Hematopoietic multipotent progenitor cell treated with erythropoietin and hydrocortisone succinate and interleukin-3 and kit ligand, for 15 days (in vitro differentiated cells): ENCODE measurements at regions not wholly inside any gene's neighbourhood (a gene's known extent, or its start where the extent isn't known, plus 50 kb on each side); places are given as distances from the start of the nearest gene placed in this dataset.
"Not testable (repeated sequence)": the region's sequence is repeated elsewhere in the genome, so short reads cannot be mapped to it uniquely, and the experiment has no call there.

Experiments used
- DNase-seq: peaks from one replicate; pipeline ENCODE4 v3.0.0-alpha.2; 2015; ENCODE audit warnings: low spot score

DNA sequence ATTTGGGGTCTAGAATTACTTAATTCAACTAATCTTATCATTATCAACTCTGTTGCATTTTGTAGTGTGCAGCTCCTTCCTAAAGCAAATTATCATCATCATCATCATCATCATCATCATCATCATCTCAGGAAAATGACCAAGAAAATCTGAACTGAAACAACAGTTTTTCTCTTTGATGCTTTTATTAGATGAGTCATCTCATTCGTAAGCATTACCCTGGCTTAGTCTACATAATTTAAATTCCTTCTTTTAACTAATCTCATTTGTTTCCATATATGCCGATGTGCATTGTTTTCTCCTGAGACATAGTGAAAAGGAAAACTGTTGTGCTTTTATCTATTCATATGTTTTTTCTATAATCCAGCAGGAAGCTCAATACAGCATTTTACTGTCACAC, 173.0 kb upstream of the PDE4D start:
- no peak for DNase-seq

DNA sequence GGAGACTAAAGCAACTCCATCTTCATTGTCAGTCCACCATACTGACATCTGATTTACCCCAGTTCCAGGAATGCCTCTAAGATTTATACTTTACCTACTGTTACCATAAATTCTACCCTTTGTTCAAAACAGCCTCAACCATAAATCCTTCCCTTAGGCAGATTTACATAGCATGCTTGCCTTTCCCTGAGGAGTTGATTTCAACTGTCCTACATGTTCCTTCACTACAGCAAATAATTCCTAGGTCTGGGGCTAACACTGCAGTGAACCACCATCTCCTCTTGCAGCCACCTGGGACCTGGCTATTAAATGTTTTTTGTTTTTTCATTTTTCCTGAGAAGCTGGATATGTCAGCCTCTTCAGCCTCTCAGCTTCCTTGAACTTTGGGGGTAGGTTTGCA, 166.9 kb upstream of the PDE4D start:
- DNase-seq: no peak

DNA sequence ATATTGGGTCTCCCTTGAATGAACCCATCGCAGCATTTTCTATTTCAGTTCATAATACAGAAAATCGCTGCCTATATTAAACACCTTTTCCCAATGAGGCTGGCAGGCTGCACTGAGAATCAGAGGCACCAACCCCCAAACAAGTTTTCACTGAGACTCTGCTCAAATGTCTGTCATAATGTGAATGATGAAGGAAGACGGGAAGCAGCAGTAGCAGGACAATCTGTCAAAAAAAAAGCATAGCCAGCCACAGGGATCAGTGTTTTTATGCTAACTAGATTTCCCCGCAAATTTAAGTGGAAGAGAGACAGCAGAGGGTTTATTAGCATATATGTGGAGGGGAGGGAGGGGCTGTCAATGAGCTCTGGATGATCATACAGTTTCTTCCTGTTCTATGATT, 162.7 kb upstream of the PDE4D start:
- no peak for DNase-seq

DNA sequence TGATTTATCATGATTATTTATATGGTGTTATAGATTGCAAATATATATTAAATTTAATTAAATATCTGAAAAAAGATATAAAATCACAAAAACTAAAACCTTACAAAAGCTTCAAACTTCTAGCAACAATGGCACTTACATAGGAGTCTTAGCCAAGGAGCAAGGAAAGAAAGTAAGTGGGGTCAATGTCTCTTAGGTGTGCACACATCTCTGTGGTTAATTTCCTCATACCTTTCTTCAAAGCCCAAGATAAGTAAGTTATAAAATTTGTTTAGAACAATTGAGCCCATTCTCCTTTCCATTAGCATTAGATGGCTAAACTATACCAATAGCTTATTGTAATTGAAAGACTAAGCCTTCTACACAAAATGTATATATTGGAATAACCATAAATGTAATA, 161.6 kb upstream of the PDE4D start:
- no peak for DNase-seq

DNA sequence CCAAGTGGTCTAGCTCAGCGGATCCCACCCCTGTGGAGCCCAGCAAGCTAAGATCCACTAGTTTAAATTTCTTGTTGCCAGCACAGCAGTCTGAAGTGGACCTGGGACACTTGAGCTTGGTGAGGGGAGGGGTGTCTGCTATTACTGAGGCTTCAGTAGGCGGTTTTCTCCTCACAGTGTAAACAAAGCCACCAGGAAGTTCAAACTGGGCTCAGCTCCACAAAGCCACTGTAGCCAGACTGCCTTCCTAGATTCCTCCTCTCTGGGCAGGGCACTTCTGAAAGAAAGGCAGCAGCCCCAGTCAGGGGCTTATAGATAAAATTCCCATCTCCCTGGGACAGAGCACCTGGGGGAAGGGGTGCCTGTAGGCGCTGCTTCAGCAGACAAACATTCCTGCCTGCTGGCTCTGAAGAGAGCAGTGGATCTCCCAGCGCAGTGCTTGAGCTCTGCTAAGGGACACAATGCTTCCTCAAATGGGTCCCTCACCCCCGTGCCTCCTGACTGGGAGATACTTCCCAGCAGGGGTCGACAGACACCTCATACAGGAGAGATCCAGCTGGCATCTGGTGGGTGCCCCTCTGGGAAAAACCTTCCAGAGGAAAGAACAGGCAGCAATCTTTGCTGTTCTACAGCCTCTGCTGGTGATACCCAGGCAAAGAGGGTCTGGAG, 148.6 kb upstream of the PDE4D start:
- not testable (repeated sequence) for DNase-seq

DNA sequence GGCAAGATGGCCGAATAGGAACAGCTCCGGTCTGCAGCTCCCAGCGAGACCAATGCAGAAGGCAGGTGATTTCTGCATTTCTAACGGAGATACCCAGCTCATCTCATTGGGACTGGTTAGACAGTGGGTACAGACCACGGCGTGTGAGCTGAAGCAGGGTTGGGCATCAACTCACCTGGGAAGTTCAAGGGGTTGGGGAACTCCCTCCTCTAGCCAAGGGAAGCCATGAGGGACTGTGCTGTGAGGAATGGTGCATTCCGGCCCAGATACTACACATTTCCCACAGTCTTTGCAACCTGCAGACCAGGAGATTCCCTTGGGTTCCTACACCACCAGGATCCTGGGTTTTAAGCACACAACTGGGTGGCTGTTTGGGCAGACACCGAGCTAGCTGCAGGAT, 148.0 kb upstream of the PDE4D start:
- not testable (repeated sequence) for DNase-seq

DNA sequence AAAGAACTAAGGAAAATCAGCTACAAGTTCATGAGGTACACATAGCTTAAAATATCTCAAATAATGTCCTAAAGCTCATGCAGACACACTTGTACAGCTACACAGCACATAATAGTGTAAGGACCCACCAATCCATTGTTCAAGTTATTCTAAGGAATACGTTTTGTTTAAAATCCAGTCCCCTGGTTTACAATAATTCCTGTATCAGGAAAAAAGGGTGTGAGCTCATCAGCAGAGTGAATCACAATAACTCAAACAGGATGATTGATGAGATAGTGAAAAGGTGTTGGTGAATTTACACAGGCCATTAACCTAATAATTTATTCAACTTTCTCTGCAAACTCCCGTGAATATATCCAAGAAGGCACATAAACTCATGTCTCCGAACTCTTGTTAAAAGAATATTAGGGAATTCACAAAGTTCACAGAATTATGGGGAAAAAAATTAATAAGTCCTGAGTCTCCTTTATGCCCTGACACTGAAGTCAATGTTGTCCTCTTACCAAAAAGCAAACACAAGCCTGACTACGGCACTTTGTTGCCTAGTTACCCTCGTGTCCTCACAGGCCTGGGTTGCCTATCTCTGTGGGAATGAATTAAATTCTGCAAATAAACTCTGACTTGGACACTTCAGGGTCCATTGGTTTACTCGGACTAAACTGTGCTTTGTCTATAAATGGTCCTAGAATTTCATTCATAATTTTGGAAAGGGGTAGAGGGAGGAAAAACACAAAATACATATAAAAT, 142.8 kb upstream of the PDE4D start:
- no peak for DNase-seq

DNA sequence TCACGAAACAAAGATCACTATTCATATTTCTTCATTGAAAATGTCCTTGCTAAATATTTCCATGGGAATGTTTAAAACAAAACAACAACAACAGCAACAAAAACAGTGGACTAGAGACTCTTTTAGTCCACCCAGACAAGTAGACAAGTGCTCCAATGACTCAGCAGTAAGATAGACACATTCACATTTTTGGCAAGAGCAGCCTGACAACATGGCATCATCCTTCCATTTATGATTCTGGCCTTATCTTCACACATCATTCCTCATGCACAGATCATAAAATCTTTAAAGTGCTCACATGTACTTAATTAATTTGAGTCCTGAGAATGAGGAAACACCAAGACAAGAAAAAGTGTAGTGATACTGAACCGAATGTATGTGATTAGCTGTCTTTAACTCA, 132.6 kb upstream of the PDE4D start:
- no peak for DNase-seq

DNA sequence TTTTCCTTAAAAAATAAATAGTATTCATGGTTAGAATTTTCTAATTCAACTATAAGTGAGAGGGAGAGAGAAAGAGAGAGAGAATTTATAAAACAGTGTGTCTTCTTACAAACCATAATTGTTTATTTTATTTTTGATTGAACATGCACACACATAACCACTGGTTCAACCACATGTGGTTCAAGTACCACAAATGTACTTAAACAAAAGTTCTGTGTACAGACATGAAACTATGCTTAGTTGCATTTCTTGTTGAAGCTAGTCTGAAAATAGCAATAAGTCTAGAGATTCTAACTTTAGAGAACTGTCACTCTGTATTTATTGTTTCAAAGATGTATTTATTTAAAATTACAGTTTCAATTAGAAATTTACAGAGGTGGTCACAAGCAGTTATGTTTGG, 130.6 kb upstream of the PDE4D start:
- DNase-seq: no peak

DNA sequence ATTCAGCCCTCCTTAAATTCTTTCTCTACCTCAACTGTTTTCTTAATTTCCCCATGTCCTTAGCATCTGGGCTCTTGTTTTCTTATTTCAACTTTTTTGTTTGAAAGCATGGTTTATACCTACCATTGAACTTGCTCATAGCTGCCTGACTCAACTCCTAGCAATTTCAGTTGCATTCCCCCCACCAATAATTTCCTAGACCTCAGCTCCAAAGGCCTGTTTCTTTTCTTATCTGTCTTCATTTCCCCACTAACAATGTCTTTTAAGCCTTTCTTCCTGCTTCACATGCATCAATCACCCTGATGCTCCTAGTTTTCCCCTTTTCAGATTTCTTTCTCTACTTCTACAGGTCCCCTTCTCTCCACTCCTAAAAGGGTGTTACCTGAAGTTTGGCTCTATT, 129.7 kb upstream of the PDE4D start:
- DNase-seq: no peak

DNA sequence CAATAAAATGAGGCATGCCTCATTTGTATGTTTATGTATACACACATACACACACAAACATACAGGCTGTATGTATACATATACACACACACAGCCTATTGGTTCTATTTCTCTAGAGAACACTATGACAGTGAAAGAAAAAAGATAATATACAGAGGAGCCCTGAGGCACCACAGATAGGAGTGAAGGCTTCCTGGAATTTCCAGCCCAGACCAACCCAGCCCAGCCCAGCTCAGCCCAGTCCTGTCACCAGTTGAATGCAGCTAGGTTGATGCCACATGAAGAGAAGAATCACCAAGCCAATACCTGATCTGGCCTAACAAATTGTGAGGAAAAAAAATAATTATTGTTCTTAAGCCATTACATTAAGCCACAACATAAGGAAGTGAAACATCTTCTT, 126.9 kb upstream of the PDE4D start:
- no peak for DNase-seq

DNA sequence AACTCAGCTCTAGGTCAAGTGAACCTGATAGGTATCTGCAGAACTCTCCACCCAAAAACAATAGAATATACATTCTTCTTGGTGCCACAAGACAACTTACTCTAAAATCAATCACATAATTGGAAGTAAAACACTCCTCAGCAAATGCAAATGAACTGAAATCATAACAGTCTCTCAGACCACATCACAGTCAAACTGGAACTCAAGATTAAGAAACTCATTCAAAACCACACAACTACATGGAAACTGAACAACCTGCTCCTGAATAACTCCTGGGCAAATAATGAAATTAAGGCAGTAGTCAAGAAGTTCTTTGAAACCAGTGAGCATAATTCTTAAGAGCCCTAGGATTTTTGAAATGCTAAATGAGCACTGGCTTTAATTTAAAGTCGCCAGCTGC, 125.4 kb upstream of the PDE4D start:
- not testable (repeated sequence) for DNase-seq

DNA sequence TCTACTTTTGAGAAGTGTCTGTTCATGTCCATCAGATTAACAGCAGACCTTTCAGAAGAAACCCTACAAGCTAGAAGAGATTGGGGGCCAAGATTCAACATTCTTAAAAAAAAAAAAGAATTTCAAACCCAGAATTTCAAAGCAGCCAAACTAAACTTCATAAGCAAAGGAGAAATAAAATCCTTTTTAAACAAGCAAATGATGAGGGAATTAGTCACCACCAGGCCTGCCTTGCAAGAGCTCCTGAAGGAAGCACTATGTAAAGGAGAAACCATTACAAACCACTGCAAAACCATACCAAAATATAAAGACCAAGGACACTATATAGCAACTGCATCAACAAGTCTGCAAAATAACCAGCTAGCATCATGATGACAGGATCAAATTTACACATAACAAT, 124.6 kb upstream of the PDE4D start:
- DNase-seq: no peak

DNA sequence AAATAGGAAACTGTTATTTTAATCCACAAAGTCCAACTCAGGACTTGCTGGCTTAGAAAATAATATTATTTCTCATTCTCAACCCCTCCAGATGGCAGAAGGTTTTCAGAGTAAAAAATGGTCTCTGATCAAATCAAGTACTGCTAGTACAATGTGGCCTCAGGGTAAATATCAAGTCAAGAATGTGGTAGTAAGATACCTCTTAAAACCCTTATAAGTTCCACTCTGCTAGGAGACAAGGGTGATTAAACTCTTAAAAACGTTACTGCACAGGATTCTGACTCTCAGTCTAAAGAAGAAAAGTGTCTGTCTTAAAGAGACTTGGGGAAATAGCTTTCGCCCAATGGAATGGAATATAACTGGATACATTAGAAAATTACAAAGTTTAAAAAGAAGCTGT, 120.8 kb upstream of the PDE4D start:
- no peak for DNase-seq

DNA sequence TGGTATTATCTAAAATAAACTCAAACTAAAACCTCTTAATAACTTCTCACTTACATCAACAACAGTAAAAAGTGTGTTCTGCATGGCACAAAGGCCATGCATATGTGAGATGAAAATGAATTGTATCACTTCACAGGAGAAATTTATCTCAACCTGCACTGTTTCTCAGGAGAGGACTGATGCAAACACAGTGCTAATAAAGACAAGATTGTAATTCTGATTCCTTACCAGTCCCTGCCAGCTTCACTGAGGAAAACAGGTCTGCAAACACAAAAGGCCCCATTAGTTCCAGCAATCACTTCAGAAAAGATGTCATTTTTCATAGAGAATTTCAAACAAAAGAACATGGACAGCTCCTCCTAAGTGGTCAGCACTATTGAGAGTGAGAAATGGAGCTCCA, 117.3 kb upstream of the PDE4D start:
- DNase-seq: no peak

DNA sequence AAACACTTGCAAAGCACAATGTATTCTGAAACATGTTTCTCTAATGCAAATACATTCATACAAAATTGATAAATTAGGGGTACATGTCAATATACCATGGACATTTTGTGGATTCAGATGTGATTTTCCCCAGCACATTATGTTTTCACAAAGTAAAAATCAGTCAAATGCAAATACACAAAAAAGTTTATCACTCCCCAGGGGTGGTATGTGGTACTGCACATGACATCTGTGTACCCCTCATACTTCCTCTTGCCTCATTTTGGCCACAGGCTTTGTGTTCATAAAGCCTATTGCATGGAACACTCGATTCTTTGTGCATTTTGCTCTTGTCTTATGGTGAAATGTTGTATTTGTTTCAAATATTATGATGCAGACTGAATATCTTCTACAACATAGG, 116.8 kb upstream of the PDE4D start:
- no peak for DNase-seq

DNA sequence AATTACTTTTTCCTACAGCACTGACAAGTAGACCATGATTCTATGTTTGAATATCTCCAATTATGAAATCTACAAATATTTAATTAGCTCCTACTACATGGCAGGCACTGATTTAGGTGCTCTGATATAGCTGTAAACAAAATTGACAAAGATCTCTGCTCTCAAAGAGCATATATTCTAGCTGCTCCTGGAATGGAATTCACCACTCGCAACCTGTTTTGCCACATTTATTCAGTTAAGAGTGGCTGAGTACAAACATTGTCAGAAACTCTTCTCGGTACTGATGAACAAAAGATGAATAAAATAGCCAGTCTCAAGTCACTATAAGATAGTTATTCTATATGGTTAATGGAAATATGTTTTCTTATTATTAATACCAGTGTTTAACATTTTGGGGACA, 114.2 kb upstream of the PDE4D start:
- no peak for DNase-seq

DNA sequence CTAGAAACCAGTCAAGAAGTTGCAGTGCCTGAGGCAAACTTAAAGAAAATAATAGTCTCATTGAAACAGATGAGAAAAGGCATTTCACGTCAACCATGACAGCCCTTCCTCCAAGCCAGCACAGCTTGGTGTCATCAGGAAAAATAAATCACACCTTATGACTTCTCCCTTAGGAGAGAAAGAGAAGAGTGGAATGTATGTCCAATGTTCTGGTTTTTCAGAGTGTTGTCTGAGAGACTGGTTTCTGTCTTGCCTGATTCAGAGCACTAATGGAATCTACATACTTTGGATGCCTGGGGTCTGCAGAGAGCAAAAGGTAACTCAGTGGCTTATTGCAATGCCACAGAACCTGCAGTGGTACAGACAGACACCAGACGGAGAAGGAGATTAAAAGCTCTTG, 105.5 kb upstream of the PDE4D start:
- DNase-seq: no peak

DNA sequence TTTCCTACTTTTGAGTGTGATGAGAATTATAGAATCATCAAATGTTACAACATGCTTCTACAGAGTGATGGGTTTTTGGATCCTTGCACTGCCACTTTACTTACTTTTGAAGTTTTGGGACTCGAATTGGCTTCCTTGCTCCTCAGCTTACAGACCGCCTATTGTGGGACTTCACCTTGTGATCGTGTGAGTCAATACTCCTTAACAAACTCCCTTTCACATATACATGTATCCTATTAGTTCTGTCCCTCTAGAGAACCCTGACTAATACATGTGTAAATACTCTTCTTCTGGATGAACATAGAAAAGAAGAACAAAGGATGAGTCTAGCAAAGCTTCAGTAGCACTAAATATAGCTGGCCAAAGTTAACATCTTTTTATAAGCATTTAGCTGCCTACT, 98.7 kb upstream of the PDE4D start:
- no peak for DNase-seq

DNA sequence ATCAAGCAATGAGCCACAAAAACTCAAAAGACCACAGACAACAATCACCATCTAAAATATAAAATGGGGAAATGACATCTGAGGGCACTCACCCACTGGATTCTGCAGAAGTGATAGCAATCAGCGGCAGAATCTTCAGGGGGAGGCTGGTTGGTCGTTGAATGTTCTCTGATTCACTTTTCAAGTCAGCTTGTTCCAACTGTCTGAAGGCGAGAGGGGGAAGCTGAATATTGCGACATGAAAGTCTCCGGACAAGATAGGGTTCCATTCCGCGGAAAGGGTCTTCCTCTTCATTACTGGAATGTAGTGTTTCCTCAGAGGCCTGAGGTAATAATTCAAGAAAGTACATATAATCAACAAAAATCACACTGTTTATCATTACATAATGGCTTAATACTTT, 94.9 kb upstream of the PDE4D start:
- DNase-seq: no peak

DNA sequence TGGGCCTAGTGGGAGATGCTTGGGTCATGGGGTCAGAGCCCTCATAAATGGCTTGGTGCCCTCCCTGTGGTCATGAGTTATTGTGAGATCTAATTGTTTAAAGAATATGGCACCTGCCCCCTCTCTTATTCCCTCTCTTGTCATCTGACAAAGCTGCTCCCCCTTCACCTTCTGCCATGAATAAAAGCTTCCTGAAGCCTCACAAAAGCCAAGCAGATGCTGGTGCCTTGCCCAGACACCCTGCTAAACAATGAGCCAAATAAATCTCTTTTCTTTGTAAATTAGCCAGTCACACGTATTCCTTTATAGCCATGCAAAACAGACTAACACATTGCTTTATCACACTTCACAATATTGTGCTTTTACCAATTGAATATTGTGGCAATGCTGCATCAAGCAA, 82.8 kb upstream of the PDE4D start:
- DNase-seq: no peak

DNA sequence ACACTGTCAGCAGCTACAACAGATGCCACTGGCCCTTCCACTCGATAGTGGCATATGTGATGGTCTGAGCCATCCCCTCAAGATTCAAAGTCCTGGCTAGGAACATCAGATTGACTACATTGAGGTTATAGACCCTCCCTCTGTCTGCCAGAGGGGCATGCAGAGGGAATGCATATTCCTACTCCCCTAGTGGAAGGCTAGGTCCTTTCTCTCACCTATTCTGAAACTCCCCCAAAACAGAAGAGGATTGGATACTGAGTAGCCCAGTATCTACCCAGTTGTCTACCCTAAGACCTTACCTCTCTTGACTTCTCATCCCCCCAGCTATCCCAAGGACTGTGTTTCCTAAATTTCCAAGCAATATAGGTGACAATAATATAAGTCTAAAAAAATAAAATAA, 78.5 kb upstream of the PDE4D start:
- no peak for DNase-seq

DNA sequence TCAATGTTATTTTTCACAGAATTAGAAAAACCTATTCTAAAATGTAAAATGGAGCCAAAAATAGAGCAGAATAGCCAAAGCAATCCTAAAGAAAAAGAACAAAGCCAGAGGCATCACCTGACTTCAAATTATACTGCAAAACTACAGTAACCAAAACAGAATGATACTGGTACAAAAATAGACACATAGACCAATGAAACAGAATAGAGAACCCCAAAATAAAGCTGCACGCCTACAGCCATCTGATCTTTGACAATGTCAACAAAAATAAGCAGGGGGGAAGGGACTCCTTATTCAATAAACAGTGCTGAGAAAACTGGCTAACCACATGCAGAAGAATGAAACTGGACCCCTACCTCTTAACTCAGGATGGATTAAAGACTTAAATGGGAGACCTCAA, 65.8 kb upstream of the PDE4D start:
- DNase-seq: no peak

DNA sequence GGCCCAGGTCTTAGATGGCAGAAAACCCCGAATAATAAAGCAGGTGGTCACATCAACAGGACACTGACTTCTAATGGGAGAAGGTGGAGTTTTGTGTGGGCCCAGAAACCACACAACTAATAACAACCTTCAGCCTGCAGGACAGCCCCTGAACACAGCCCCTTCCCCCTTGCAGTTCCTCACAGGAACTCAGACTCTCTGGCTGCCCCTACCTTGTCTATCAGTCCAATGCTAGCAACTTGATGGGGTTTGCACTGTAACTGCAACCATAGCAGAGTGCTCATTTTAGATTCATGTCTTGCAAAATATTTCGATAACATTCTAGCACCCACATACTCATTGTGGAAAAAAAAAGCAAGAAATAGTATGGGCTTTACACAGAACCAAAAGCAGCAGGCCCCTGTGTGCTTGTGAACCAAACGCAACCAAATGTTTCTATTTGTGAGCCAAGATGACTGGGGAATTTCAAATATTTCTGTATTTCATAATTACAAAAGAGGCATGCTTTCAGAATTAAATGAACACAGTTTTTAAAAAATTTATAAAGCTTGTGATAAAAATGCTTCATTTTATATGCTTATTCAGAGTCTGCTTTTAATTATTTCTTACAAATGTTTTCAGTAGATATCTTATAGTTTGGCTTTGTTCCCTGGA, 62.7 kb upstream of the PDE4D start:
- DNase-seq: no peak
